HL-60 (cell line): ENCODE measurements at regions not wholly inside any gene's neighbourhood (a gene's known extent, or its start where the extent isn't known, plus 50 kb on each side); places are given as distances from the start of the nearest gene placed in this dataset.

ENCODE experiments used
- POLR2AphosphoS5 ChIP-seq: IDR thresholded peaks from 2 replicates; pipeline ENCODE4 v1.6.1; 2012; ENCODE audit warnings: low read depth
- TF ChIP-seq, protein P1 (sequence below): IDR thresholded peaks from one replicate; pipeline ENCODE4 v1.5.1; 2011; ENCODE audit warnings: low read length, control low read depth, inconsistent platforms; ENCODE audit not compliant: insufficient read depth

GRCh38 chr12:92563819-92564218, 139.0 kb upstream of the PLEKHG7 start:
- no peak for TF ChIP-seq POLR2AphosphoS5
- TF ChIP-seq, protein P1, sequence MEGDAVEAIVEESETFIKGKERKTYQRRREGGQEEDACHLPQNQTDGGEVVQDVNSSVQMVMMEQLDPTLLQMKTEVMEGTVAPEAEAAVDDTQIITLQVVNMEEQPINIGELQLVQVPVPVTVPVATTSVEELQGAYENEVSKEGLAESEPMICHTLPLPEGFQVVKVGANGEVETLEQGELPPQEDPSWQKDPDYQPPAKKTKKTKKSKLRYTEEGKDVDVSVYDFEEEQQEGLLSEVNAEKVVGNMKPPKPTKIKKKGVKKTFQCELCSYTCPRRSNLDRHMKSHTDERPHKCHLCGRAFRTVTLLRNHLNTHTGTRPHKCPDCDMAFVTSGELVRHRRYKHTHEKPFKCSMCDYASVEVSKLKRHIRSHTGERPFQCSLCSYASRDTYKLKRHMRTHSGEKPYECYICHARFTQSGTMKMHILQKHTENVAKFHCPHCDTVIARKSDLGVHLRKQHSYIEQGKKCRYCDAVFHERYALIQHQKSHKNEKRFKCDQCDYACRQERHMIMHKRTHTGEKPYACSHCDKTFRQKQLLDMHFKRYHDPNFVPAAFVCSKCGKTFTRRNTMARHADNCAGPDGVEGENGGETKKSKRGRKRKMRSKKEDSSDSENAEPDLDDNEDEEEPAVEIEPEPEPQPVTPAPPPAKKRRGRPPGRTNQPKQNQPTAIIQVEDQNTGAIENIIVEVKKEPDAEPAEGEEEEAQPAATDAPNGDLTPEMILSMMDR: no peak
